ENCODE measurements at regions not wholly inside any gene's neighbourhood (a gene's known extent, or its start where the extent isn't known, plus 50 kb on each side); places are given as distances from the start of the nearest gene placed in this dataset.

DNA sequence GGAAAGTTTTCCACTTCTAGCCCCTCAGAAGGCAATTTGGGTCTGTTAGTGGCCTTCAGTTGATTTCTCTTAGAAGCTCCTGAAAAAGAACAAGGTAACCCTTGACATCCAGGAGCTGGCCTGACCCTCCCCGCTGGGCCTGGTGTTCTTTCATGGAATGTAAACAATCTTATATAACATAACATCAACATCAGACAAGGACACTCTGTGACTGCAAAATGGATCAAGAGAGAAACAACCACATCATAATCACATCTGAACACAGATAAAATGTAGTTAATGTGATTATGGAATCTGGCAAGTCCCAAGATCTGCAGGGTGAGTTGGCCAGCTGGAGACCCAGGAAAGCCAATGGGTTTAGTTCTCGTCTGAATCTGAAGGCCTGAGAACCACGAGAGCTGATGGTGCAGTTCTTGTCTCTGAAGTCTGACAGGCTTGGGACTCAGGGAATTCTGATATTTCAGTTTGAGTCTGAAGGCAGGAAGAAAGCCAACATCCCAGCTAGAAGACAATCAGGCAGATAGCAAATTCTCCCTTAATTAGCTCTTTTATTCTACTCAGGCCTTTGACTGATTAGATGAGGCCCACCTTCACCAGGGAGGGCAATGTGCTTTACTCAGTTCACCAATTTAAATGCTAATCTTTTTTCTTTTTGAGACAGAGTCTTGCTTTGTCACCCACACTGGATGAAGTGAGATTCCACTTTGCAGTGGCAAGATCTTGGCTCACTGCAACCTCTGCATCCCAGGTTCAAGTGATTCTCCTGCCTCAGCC lies 91.4 kb upstream of the NAMPT start:
- Histone ChIP-seq H3K4me3 (no peak overlapping the region), H3K27ac (no peak overlapping the region)
- DNase-seq (ENCODE audit: low spot score) = no peak
- TF ChIP-seq, protein P1, sequence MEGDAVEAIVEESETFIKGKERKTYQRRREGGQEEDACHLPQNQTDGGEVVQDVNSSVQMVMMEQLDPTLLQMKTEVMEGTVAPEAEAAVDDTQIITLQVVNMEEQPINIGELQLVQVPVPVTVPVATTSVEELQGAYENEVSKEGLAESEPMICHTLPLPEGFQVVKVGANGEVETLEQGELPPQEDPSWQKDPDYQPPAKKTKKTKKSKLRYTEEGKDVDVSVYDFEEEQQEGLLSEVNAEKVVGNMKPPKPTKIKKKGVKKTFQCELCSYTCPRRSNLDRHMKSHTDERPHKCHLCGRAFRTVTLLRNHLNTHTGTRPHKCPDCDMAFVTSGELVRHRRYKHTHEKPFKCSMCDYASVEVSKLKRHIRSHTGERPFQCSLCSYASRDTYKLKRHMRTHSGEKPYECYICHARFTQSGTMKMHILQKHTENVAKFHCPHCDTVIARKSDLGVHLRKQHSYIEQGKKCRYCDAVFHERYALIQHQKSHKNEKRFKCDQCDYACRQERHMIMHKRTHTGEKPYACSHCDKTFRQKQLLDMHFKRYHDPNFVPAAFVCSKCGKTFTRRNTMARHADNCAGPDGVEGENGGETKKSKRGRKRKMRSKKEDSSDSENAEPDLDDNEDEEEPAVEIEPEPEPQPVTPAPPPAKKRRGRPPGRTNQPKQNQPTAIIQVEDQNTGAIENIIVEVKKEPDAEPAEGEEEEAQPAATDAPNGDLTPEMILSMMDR (IDR thresholded peaks at IDR 0.05) = no peak

DNA sequence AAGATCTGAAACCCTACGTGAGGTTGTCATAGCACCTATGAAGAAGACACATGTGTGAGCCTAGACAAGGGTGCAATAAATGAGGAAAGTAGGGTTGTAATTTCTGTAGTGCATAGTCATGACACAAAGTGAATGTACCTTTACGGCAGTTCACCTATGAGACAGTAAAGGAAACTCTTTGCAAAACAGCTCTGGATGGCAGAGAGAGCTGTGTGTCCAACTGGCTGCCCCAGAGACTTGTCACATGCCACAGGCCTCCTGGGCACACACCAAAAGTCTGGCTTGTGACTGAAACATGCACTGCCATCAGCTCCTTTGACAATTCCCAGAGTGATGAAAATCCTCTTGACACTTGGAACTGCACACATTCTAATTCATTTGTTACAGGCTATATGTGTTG lies 90.7 kb upstream of the NAMPT start:
- no peak for DNase-seq (ENCODE audit: low spot score)
- H3K27ac ChIP-seq = no peak overlapping the region
- TF ChIP-seq, protein P1 (IDR thresholded peaks at IDR 0.05) = no peak
- no peak overlapping the region for H3K4me3 ChIP-seq

DNA sequence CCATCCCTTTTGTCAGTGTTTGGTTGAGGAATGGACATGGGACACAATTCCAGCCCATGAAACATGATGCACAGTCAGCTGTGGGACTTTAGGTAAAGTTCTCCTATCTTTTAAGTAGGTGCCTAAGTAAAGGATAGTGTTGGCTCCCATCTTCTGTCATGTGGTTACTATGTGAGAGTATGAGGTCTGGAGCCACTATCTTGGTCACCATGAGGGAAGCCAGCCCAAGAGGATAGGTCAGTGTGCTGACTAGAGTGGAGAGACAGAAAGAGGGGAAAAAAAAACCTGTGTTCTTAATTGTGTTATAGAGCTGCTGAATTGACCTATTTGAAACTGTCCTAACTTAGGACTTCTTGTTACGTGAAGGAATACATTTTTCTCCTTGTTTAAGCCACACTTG lies 89.7 kb upstream of the NAMPT start:
- Histone ChIP-seq H3K27ac (no peak overlapping the region), H3K4me3 (no peak overlapping the region)
- TF ChIP-seq, protein P1 (IDR thresholded peaks at IDR 0.05) = no peak
- DNase-seq (ENCODE audit: low spot score) = no peak

DNA sequence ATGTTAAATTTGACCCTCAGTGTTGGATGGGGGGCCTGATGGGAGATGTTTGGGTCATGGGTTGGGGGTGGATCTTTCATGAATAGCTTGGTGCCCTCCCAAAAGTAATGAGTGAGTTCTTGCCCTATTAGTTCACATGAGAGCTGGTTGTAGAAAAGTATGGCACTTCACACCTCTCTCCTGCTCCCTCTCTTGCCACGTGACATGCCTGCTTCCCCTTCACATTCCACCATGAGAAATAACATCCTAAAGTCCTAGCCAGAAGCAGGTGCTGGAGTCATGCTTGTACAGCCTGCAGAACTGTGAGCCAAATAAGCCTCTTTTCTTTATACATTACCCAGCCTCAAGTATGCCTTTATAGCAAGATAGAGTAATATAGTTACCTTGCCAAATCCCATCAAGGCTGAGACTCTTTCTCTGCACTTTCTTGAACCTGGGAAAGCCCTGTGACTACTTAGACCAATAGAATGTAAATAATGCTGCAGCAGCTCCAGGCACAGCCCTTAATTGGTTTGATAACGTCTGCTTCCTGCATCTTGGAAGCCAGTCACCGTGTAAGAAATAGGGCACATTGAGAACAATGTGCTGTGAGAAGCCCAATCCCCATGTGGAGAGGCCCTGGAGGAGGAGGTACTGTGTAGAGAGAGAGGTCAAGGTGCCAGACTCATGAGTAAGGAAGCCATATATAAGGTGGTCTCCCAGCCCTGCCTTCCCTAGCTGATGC lies 88.0 kb upstream of the NAMPT start:
- TF ChIP-seq, protein P1 (IDR thresholded peaks at IDR 0.05) = no peak
- no peak overlapping the region for H3K4me3 ChIP-seq
- no peak overlapping the region for H3K27ac ChIP-seq
- no peak for DNase-seq (ENCODE audit: low spot score)

DNA sequence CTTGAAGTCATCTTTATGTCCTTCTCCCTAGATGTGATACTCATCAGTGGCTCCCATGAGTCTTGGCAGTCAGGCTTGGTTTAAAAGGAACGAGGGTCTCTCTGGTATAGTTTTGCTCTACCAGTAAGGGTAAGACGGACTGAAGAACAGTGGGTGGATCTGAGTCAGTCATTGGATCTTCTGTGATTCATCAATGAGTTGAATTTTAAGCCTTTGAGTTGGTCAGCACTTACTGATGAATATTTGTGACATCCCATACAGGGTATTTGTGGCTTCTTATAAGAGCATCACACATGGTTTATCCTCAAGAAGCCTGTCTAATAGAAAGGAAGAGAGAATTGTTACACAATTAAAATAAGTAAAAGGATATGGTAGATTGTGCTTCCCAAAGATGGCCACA lies 87.3 kb upstream of the NAMPT start:
- TF ChIP-seq, protein P1 (IDR thresholded peaks at IDR 0.05) = no peak
- DNase-seq (ENCODE audit: low spot score) = no peak

DNA sequence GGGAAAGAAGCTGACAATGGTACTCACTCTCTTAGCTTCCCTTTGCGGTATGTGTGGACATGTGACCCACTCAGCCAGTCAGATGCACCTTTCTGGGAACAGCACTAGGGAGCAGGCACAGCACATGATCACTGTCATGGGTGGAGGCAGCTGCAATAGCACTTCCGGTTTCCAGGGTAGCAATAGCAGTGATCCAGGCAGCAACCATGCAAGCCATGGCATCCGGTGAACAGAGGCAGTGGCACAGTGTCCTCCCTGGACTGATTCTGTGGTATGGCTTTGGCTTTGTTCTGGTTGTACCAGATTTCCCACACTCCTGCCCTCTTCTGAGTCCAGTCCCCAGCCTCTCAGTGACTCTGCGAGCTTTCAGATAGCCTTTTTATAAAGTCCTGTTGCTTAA lies 86.8 kb upstream of the NAMPT start:
- H3K27ac ChIP-seq = no peak overlapping the region

More for the DNA sequence above, 87.3 kb upstream of the NAMPT start:
- no peak overlapping the region for H3K27ac ChIP-seq
- no peak overlapping the region for H3K4me3 ChIP-seq

More for the DNA sequence above, 86.8 kb upstream of the NAMPT start:
- no peak overlapping the region for H3K4me3 ChIP-seq
- TF ChIP-seq, protein P1 (IDR thresholded peaks at IDR 0.05) = no peak
- no peak for DNase-seq (ENCODE audit: low spot score)
